Brain pericyte (primary cell): ENCODE measurements at regions not wholly inside any gene's neighbourhood (a gene's known extent, or its start where the extent isn't known, plus 50 kb on each side); places are given as distances from the start of the nearest gene placed in this dataset.

Source experiments
- DNase-seq: peaks from one replicate; pipeline ENCODE4 v3.0.0-alpha.2; 2012; ENCODE audit warnings: low read depth, low spot score

- DNase-seq: no peak
Observed at GRCh38 chr3:132898141-132898540, 140.1 kb upstream of the TMEM108 start.

- no peak for DNase-seq
Observed at GRCh38 chr3:132892956-132893355, 145.2 kb upstream of the TMEM108 start.

DNA sequence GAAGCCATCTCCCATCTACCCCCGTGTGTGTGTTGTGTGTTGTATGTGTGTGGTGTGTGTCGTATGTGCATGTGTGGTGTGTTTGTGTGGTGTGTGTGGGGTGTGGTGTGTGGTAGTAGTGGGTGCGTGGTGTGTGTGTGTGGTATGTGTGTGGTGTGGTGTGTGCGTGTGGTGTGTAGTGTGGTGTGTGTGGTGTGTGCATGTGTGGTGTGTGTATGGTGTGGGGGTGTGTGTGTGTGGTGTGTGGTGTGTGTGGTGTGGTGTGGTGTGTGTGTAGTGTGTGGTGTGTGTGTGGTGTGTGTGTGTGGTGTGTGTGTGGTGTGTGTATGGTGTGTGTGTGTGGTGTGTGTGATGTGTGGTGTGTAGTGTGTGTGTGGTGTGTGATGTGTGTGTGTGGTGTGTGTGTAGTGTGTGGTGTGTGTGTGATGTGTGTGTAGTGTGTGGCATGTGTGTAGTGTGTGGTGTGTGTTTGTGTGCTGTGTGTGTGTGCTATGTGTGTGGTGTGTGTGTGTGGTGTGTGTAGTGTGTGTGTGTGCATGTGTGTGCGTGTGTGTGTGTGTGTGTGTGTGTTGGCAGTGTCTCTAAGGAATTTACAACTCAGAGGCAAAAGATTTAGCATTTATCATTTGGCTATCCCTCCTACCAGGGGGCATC, 156.3 kb upstream of the TMEM108 start:
- DNase-seq: no peak

DNA sequence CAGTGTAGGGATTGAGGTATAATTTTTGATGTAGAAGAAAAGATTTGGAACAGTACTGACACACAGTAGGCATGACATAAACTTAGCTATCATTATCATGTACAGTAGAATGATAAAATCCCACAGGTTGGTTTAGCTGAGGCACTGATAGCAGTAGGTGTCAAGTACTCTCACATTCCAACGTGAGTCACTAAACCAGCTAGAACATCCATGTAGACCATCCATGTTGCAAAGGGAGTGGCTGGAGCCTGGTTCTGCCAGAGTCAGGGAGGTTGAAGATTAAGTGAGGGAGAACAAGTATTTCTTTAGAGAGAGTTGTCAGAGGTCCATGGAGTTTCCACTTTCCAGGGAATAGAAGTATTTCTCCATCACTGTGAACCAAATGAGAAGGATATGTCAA, 157.2 kb upstream of the TMEM108 start:
- DNase-seq: no peak

GRCh38 chr3:132879656-132880055, 157.4 kb upstream of the NPHP3 start:
- no peak for DNase-seq

- DNase-seq: no peak
Observed at GRCh38 chr3:132874701-132875100, 152.5 kb upstream of the NPHP3 start.

GRCh38 chr3:132872711-132873110, 150.5 kb upstream of the NPHP3 start:
- DNase-seq: no peak

GRCh38 chr3:132871956-132872355, 149.7 kb upstream of the NPHP3 start:
- no peak for DNase-seq

DNA sequence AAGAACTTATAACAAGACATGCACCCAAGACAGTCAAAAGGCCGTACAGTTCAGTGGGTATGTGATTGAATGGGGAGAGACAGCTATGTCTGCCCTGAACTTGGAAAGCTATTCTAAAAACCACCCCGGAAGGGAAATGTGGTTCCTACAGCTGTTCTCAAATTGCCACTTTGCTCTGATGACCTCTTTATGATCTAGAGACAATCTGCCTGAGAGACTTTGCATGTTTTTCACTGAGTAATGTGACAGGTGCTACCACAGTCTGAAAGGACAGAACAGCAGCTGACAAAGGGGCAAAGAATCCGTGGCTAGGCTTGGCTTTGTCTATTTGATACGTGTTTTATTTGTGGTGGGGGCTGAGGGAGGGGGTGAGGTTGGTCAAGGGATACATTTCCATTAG, 148.3 kb upstream of the NPHP3 start:
- no peak for DNase-seq

DNA sequence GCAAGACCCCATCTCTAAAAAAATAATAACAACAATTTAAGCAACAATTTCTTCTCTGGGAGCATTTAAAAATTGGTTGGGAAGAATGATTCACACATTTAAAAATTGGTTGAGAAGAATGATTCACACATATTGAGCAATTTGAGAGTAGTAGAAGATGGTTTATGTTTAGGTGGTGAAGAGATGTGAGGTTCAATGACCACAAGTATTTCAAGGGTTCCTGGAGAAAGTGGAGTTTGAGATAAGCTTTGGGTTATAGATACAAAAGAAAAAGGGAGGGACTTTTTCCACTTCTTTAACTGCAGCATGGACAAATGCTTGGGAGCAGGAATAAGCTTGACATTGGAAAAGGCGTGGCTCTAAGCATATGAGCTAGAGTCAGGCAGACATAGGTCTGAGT, 145.7 kb upstream of the NPHP3 start:
- no peak for DNase-seq

- no peak for DNase-seq
Observed at GRCh38 chr3:132867526-132867925, 145.3 kb upstream of the NPHP3 start.

DNA sequence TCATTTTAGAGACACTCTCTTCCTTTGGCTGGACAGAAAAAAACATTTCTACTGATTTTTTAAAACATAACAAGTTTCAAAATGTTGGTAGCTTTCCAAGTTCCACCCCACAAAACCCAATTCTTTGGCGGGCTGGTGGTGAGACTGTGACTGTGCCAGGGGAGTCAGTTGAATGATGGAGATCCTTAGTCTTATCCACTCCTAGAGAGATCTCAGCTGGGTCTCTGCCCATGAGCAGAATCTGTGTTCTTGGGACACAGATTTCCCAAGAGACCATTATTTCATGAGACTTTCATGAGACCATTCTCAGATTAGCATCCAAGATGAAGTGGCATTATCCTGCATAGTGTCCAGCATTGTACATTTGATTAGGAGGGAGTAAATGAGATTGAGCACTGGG, 135.1 kb upstream of the NPHP3 start:
- DNase-seq: no peak

DNA sequence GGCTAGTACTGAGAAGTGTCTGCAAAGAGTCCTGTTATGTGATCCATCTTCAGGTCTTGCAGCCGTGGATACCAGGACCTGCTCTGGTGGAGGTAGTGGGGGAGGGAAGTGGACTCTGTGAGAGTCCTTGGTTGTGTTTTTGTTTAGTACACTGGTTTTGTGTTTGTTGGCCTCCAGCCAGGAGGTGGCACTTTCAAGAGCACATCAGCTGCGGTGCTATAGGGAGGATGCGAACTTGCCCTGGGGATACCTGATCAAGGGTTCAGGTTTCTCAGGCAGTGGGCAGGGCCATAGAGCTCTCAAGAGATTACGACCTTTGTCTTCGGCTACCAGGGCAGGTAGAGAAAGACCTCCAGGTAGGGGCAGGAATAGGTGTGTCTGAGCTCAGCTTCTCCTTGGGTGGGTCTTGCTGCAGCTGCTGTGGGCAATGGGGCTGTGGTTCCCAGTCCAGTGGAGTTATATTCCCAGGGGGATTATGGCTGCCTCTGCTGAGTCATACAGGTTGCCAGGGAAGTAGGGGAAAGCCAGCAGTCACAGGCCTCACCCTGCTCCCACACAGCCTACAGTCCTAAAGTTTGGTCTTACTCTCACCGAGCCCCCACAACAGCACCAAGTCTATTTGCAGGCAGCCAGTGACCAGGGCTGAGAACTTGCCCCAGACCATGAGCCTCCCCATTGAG, 132.8 kb upstream of the NPHP3 start:
- DNase-seq: no peak

DNA sequence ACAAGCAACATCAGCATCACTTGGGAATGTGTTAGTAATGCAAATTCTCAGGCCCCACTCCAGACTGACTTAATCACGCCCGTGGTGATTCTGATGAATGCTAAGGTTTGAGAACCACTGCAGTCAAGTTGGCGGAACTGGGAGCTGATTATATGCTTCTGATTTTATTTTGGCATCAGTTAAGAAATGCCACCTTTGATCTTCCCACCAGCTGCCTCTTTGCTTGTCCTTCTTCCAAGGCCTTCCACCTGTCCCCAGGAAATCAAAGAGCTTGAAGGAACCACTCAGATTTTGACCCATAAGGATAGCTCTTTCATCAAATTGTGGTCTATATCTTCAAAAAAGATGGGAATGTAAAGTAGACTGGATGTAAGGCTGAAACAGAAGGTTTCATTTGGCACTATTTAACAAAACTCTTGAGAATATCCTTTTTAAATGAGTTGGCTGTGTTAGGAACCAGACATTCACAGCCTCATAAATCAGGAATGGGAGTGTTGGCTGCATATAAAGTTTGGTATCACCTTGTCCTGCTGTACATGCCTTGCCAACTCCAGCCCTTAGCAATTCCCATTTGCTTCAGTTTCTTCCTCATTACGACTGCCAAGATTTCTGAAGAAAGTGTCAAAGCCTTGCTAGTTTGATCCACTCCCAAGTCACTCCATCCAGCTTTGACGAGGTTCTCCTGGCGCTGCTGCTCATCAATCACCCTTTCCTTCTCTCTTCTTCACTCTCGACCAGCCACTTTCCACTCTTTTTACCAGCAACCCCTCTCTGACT, 125.8 kb upstream of the NPHP3 start:
- no peak for DNase-seq

GRCh38 chr3:132843851-132844553, 121.8 kb upstream of the NPHP3 start:
- DNase-seq: no peak

GRCh38 chr3:132843349-132843748, 121.1 kb upstream of the NPHP3 start:
- no peak for DNase-seq

GRCh38 chr3:132841621-132842020, 119.4 kb upstream of the NPHP3 start:
- DNase-seq: no peak

DNA sequence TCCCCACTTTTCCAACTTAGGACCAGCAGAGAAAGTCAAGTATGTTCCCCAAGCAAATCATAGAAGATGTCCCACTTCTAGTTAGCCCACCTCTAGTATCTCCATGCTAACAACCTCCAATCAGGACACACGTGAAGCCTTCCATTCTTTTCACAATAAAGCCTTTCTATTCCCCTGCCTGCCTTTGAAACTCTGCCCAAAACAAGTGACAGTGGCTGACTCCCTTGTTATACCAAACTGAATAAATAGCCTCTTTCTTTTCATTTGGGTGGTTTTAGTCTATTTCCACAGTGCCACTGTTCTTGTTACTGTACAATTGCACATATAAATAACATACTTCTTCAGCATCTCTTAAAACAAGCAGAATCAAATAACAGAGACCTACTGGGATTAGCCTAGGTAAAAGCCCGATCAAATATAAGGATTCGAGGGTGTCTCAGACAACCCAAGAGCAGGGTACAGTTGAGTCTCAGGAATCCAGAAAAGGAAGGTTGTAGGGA, 118.0 kb upstream of the NPHP3 start:
- DNase-seq: no peak

GRCh38 chr3:132838477-132838876, 116.3 kb upstream of the NPHP3 start:
- DNase-seq: no peak

- no peak for DNase-seq
Observed at GRCh38 chr3:132837615-132838014, 115.4 kb upstream of the NPHP3 start.

GRCh38 chr3:132834356-132834755, 112.1 kb upstream of the NPHP3 start:
- no peak for DNase-seq

DNA sequence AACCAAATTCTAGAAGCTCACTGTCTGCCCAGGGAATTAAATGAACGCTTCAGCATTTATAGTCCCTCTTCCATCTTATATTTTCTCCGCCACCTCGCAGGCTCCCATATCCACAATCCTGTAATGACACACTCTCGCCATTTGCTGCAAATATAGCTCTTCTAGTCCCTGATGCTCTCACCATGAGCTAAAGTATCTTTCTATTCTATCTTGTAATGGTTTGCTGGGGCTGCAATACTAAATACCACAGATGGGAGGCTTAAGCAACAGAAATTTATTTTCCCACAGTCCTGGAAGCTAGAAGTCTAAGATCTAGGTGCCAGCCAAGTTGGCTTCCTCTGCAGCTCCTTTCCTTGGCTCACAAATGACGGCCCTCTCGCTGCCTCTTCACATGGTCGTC, 106.9 kb upstream of the NPHP3 start:
- no peak for DNase-seq
